CD14-positive monocyte (primary cell): ENCODE measurements at regions not wholly inside any gene's neighbourhood (a gene's known extent, or its start where the extent isn't known, plus 50 kb on each side); places are given as distances from the start of the nearest gene placed in this dataset.

Source experiments
- DNase-seq, 3 donors: peaks; one replicate each; pipeline ENCODE4 v3.0.0-alpha.2; 2011 to 2022
- H2AFZ ChIP-seq: 2 replicates; pipeline ENCODE4 v1.6.0; 2012; ENCODE audit warnings: mild to moderate bottlenecking, low read depth, low read length, inconsistent platforms; ENCODE audit not compliant: insufficient read depth, poor library complexity, severe bottlenecking
- H3K27ac ChIP-seq, 2 donors: 1 replicate in 1 of 2; 2 replicates in 1 of 2; pipeline ENCODE4 v1.5.1; 2012 to 2013; ENCODE audit warnings: low read length in 2 of 2, control low read depth in 1 of 2, inconsistent platforms in 1 of 2, low read depth in 1 of 2, mild to moderate bottlenecking in 1 of 2
- H3K27me3 ChIP-seq, 2 donors: one replicate each; pipeline versions ENCODE4 v1.6.0 to v1.6.1; 2011 to 2013; ENCODE audit warnings: low read length in 2 of 2; ENCODE audit not compliant: control insufficient read depth in 2 of 2, insufficient read depth in 2 of 2
- H3K36me3 ChIP-seq, 2 donors: replicated peaks in 1 of 2; 1 replicate in 1 of 2; 2 replicates in 1 of 2; pipeline versions ENCODE4 v1.5.1 to v1.6.1; 2012 to 2013; ENCODE audit warnings: low read length in 2 of 2, control low read depth in 1 of 2, inconsistent platforms in 1 of 2, mild to moderate bottlenecking in 1 of 2; ENCODE audit not compliant: insufficient read depth in 2 of 2, control insufficient read depth in 1 of 2
- H3K4me1 ChIP-seq, 2 donors: 1 replicate in 1 of 2; 2 replicates in 1 of 2; pipeline versions ENCODE4 v1.5.1 to v1.6.1; 2012 to 2013; ENCODE audit warnings: low read length in 2 of 2, control low read depth in 1 of 2, inconsistent platforms in 1 of 2, mild to moderate bottlenecking in 1 of 2, moderate library complexity in 1 of 2; ENCODE audit not compliant: insufficient read depth in 2 of 2, control insufficient read depth in 1 of 2
- H3K4me2 ChIP-seq: replicated peaks from 2 replicates; pipeline ENCODE3; 2012; ENCODE audit warnings: low read length, moderate library complexity, mild to moderate bottlenecking; ENCODE audit not compliant: poor library complexity, severe bottlenecking; ENCODE audit errors: extremely low read depth
- H3K4me3 ChIP-seq, 3 experiments: fragments of 200-600 bp in 1 of 3; sonication (generic) in 1 of 3; replicated peaks in 1 of 3; 1 replicate in 2 of 3; 2 replicates in 1 of 3; pipeline ENCODE4 v1.5.1; 2011 to 2013; ENCODE audit warnings: low read length in 3 of 3, mild to moderate bottlenecking in 3 of 3, control low read depth in 2 of 3, low read depth in 2 of 3, inconsistent platforms in 1 of 3, moderate library complexity in 1 of 3
- H3K79me2 ChIP-seq: 2 replicates; pipeline ENCODE4 v1.6.0; 2012; ENCODE audit warnings: mild to moderate bottlenecking, control low read depth, inconsistent platforms, low read length, moderate library complexity; ENCODE audit not compliant: insufficient read depth
- H3K9ac ChIP-seq: 2 replicates; pipeline ENCODE4 v1.6.0; 2017; ENCODE audit warnings: low read length, mild to moderate bottlenecking; ENCODE audit not compliant: insufficient read depth, poor library complexity, severe bottlenecking
- H3K9me3 ChIP-seq, 2 donors: replicated peaks in 1 of 2; 1 replicate in 1 of 2; 2 replicates in 1 of 2; pipeline versions ENCODE4 v1.5.1 to v1.6.1; 2012 to 2013; ENCODE audit warnings: low read length in 2 of 2, control low read depth in 1 of 2; ENCODE audit not compliant: control insufficient read depth in 1 of 2, insufficient read depth in 1 of 2
- H4K20me1 ChIP-seq: 2 replicates; pipeline ENCODE4 v1.6.0; 2012; ENCODE audit warnings: mild to moderate bottlenecking, low read length, control low read depth, moderate library complexity; ENCODE audit not compliant: insufficient read depth
- H3K27ac Mint-ChIP-seq, 7 donors: one replicate each; pipeline ENCODE4 v1.8.0; 2020; ENCODE audit warnings: mild to moderate bottlenecking in 7 of 7, mixed read lengths in 7 of 7, moderate library complexity in 6 of 7, inconsistent platforms in 2 of 7
- H3K27me3 Mint-ChIP-seq, 3 donors: one replicate each; pipeline ENCODE4 v1.8.0; 2021 to 2022; ENCODE audit warnings: low read depth in 3 of 3, mild to moderate bottlenecking in 3 of 3, mixed read lengths in 3 of 3, moderate library complexity in 3 of 3, inconsistent platforms in 1 of 3
- H3K36me3 Mint-ChIP-seq, 2 donors: one replicate each; pipeline ENCODE4 v1.8.0; 2020; ENCODE audit warnings: mixed read lengths in 2 of 2, inconsistent platforms in 1 of 2, mild to moderate bottlenecking in 1 of 2
- H3K4me1 Mint-ChIP-seq: one replicate; pipeline ENCODE4 v1.8.0; 2020; ENCODE audit warnings: mild to moderate bottlenecking, mixed read lengths
- H3K4me3 Mint-ChIP-seq, 2 donors: one replicate each; pipeline ENCODE4 v1.8.0; 2020; ENCODE audit warnings: mild to moderate bottlenecking in 2 of 2, mixed read lengths in 2 of 2, moderate library complexity in 1 of 2
- H3K9me3 Mint-ChIP-seq, 7 donors: one replicate each; pipeline ENCODE4 v1.8.0; 2020 to 2022; ENCODE audit warnings: mixed read lengths in 7 of 7, mild to moderate bottlenecking in 6 of 7, moderate library complexity in 6 of 7, inconsistent platforms in 2 of 7
- CTCF ChIP-seq: fragments of 200-600 bp; IDR thresholded peaks from one replicate; pipeline ENCODE4 v1.8.0; 2022; ENCODE audit warnings: antibody characterized with exemption, mild to moderate bottlenecking
- WGBS: methylation state at CpG from one replicate; pipeline ENCODE4 v1.1.5; 2013; ENCODE audit warnings: missing lambda C conversion rate; ENCODE audit not compliant: insufficient coverage; 5-methylcytosine and 5-hydroxymethylcytosine counted together
- intact Hi-C, 2 donors: fragments of 100-400 bp; cut with micrococcal nuclease; formaldehyde crosslinking; loops; one replicate each; pipeline versions ENCODE4 v1.15.0 to v1.15.1; 2023

GRCh38 chr12:93050748-93051081, 121.6 kb upstream of the EEA1 start:
- Mint-ChIP-seq H3K4me3 (no peak overlapping the region), H3K27ac (no peak overlapping the region), H3K9me3 (peaks cover 0 to 2% (median 0%) of the 10 kb centered on the region in 7 donors), H3K36me3 (no peaks in the 10 kb centered on the region), H3K4me1 (no peaks in the 10 kb centered on the region), H3K27me3 (peaks cover 0 to 6% (median 0%) of the 10 kb centered on the region in 3 donors)
- Histone ChIP-seq H3K79me2 (no peaks in the 10 kb centered on the region), H3K9me3 (no peaks in the 10 kb centered on the region), H3K36me3 (no peaks in the 10 kb centered on the region), H3K27me3 (no peaks in the 10 kb centered on the region), H3K4me2 (no peak overlapping the region), H3K4me3 (no peak overlapping the region), H2AFZ (no peak overlapping the region), H3K4me1 (no peaks in the 10 kb centered on the region), H4K20me1 (no peaks in the 10 kb centered on the region), H3K9ac (no peak overlapping the region), H3K27ac (no peak overlapping the region)
- intact Hi-C loops, result no loop called here
- WGBS, result no CpG with 5 or more reads among the region's 2 CpGs
- DNase-seq, result no peak
- TF ChIP-seq CTCF, result no peak

GRCh38 chr12:93054021-93054420, 124.9 kb upstream of the EEA1 start:
- no peak overlapping the region for H3K4me3 ChIP-seq
- no peaks in the 10 kb centered on the region for H3K36me3 ChIP-seq
- peaks cover 0 to under 1% of the 10 kb centered on the region in 2 donors for H3K4me1 ChIP-seq
- no peak overlapping the region for H2AFZ ChIP-seq
- no peaks in the 10 kb centered on the region for H3K27me3 ChIP-seq
- no peaks in the 10 kb centered on the region for H3K9me3 ChIP-seq
- intact Hi-C loops, result no loop called here
- H3K27ac ChIP-seq, result no peak overlapping the region
- Mint-ChIP-seq H3K4me3 (no peak overlapping the region), H3K9me3 (peaks cover 0 to 2% (median 0%) of the 10 kb centered on the region in 7 donors), H3K4me1 (peaks cover 18% of the 10 kb centered on the region), H3K36me3 (no peaks in the 10 kb centered on the region), H3K27me3 (peaks cover 0 to 4% (median 2%) of the 10 kb centered on the region in 3 donors), H3K27ac (no peak overlapping the region)
- no peak for TF ChIP-seq CTCF
- DNase-seq, result no peak
- H3K9ac ChIP-seq, result no peak overlapping the region
- no peak overlapping the region for H3K4me2 ChIP-seq
- no peaks in the 10 kb centered on the region for H3K79me2 ChIP-seq
- H4K20me1 ChIP-seq, result no peaks in the 10 kb centered on the region
